Thymus (tissue), 11 donors: ENCODE measurements at regions not wholly inside any gene's neighbourhood (a gene's known extent, or its start where the extent isn't known, plus 50 kb on each side); places are given as distances from the start of the nearest gene placed in this dataset.

Experiments
- DNase-seq, 9 donors: peaks; one replicate each; pipeline ENCODE4 v3.0.0-alpha.2; 2013; ENCODE audit warnings: low spot score in 9 of 9, low read depth in 6 of 9, missing footprints in 1 of 9
- H3K27ac ChIP-seq, 2 donors: one replicate each; pipeline ENCODE4 v1.5.1; 2013; ENCODE audit warnings: control low read depth in 1 of 2, low read depth in 1 of 2, low read length in 1 of 2, mild to moderate bottlenecking in 1 of 2, moderate library complexity in 1 of 2
- H3K27me3 ChIP-seq, 2 donors: one replicate each; pipeline ENCODE4 v1.5.1; 2013; ENCODE audit warnings: low read length in 1 of 2; ENCODE audit not compliant: control insufficient read depth in 2 of 2, insufficient read depth in 1 of 2
- H3K36me3 ChIP-seq, 2 donors: one replicate each; pipeline ENCODE4 v1.5.1; 2013; ENCODE audit warnings: low read length in 1 of 2, mild to moderate bottlenecking in 1 of 2, moderate library complexity in 1 of 2; ENCODE audit not compliant: control insufficient read depth in 2 of 2, insufficient read depth in 2 of 2
- H3K4me1 ChIP-seq, 2 donors: one replicate each; pipeline ENCODE4 v1.5.1; 2013; ENCODE audit warnings: low read length in 2 of 2; ENCODE audit not compliant: control insufficient read depth in 2 of 2, insufficient read depth in 2 of 2
- H3K4me3 ChIP-seq, 2 donors: one replicate each; pipeline ENCODE4 v1.5.1; 2013; ENCODE audit warnings: low read length in 2 of 2, control low read depth in 1 of 2, mild to moderate bottlenecking in 1 of 2
- H3K9me3 ChIP-seq, 2 donors: one replicate each; pipeline ENCODE4 v1.5.1; 2013; ENCODE audit warnings: low read length in 1 of 2, mild to moderate bottlenecking in 1 of 2; ENCODE audit not compliant: control insufficient read depth in 2 of 2, insufficient read depth in 1 of 2
- WGBS: extraction: QIAGEN DNeasy Blood & Tissue Kit; methylation state at CpG from one replicate; pipeline ENCODE4 v1.1.7; 2013; 5-methylcytosine and 5-hydroxymethylcytosine counted together
- donor health status: healthy.

GRCh38 chr13:47835470-47836228 is 165.4 kb downstream of the SUCLA2 start:
- H3K27me3 ChIP-seq = no peaks in the 10 kb centered on the region
- no peaks in the 10 kb centered on the region for H3K36me3 ChIP-seq
- no peaks in the 10 kb centered on the region for H3K9me3 ChIP-seq
- H3K4me3 ChIP-seq = no peak overlapping the region
- no peak for DNase-seq
- H3K27ac ChIP-seq = no peak overlapping the region
- WGBS = 89% methylated on average over 8 of the region's 8 CpGs
- H3K4me1 ChIP-seq = no peaks in the 10 kb centered on the region

- 51% methylated on average over 1 of the region's 1 CpG for WGBS
- no peak overlapping the region for H3K4me3 ChIP-seq
- no peak for DNase-seq
Measured at GRCh38 chr13:47832458-47832972, 168.6 kb downstream of the SUCLA2 start.

DNA sequence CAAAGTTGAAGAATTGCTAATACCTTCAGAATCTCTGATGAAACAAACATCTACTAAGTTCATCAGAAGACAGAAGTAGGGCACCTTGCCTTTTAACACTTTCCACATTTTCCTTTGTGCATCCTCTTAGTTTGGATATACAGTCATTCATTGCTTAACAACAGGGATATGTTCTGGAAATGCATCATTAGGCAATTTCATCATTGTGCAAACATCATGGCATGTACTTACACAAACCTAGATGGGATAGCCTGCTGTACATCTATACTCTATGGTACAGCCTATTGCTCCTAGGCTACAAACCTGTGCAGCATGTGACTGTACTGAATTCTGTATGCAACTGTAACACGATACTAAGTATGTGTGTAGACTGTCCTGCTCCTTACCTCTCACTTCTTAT is 169.8 kb downstream of the SUCLA2 start:
- Histone ChIP-seq H3K4me3 (no peak overlapping the region), H3K9me3 (no peaks in the 10 kb centered on the region), H3K4me1 (no peaks in the 10 kb centered on the region), H3K36me3 (no peaks in the 10 kb centered on the region), H3K27ac (no peak overlapping the region), H3K27me3 (no peaks in the 10 kb centered on the region)
- WGBS = 93% methylated on average over 1 of the region's 1 CpG
- no peak for DNase-seq

More at GRCh38 chr13:47832458-47832972, 168.6 kb downstream of the SUCLA2 start:
- no peaks in the 10 kb centered on the region for H3K9me3 ChIP-seq
- no peaks in the 10 kb centered on the region for H3K36me3 ChIP-seq
- H3K27me3 ChIP-seq = no peaks in the 10 kb centered on the region
- H3K4me1 ChIP-seq = no peaks in the 10 kb centered on the region
- no peak overlapping the region for H3K27ac ChIP-seq

- Histone ChIP-seq H3K27me3 (no peaks in the 10 kb centered on the region), H3K4me1 (no peaks in the 10 kb centered on the region), H3K4me3 (no peak overlapping the region), H3K9me3 (no peaks in the 10 kb centered on the region), H3K36me3 (no peaks in the 10 kb centered on the region), H3K27ac (no peak overlapping the region)
- no peak for DNase-seq
- WGBS = 96% methylated on average over 1 of the region's 1 CpG
Measured at GRCh38 chr13:47829690-47830089, 171.4 kb downstream of the SUCLA2 start.

GRCh38 chr13:47826471-47826870 is 174.6 kb downstream of the SUCLA2 start:
- no peak for DNase-seq
- Histone ChIP-seq H3K27me3 (no peaks in the 10 kb centered on the region), H3K4me1 (no peaks in the 10 kb centered on the region), H3K36me3 (no peaks in the 10 kb centered on the region), H3K4me3 (no peak overlapping the region), H3K9me3 (no peaks in the 10 kb centered on the region), H3K27ac (no peak overlapping the region)
- 97% methylated on average over 2 of the region's 2 CpGs for WGBS

- 95% methylated on average over 4 of the region's 4 CpGs for WGBS
- DNase-seq = no peak
- no peaks in the 10 kb centered on the region for H3K36me3 ChIP-seq
- H3K27ac ChIP-seq = no peak overlapping the region
- no peak overlapping the region for H3K4me3 ChIP-seq
- no peaks in the 10 kb centered on the region for H3K4me1 ChIP-seq
- H3K27me3 ChIP-seq = no peaks in the 10 kb centered on the region
- no peaks in the 10 kb centered on the region for H3K9me3 ChIP-seq
Measured at GRCh38 chr13:47822036-47822435, 179.0 kb downstream of the SUCLA2 start.

DNA sequence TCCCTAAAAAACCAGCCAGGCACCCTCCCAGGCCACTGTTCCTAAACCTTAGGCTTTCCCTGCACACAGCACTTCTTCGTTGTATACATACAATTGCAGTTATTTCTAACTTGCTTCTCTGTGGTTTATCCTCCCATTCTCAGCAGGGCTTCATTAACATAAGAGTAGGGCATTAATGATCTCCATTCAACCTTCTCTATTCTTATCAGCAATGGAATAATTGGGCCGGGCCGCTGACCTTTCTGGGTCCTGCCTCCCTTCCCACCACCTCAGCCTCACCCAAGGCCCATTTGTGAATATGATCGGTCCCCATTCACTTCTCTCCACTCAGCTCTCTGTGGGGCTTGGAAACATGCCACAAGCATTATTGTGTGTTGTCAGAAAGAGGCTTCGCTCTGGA is 184.2 kb downstream of the SUCLA2 start:
- Histone ChIP-seq H3K27ac (no peak overlapping the region), H3K27me3 (no peaks in the 10 kb centered on the region), H3K4me1 (no peaks in the 10 kb centered on the region), H3K9me3 (no peaks in the 10 kb centered on the region), H3K36me3 (no peaks in the 10 kb centered on the region), H3K4me3 (no peak overlapping the region)
- 94% methylated on average over 5 of the region's 5 CpGs for WGBS
- no peak for DNase-seq

DNA sequence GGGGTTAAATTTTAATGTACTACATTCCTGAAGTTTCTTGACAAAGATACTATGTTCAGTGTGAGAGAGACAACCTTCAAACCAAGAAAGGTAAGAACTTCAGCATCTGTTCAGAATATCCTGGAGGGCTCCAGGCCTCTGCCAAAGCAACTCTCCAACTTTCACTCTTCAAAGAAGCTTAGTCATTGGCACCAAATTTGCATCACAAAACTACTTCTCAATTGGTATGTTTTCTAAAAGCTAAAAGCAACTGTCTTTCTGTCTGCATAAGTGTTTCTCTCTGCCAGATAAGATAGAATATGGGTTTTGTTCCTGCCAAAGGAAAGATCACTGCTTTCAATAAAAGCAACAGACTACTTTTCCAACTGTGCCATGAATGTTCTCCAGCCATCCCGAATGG is 187.4 kb downstream of the SUCLA2 start:
- no peak for DNase-seq
- Histone ChIP-seq H3K4me1 (no peaks in the 10 kb centered on the region), H3K27ac (no peak overlapping the region), H3K36me3 (no peaks in the 10 kb centered on the region), H3K4me3 (no peak overlapping the region), H3K27me3 (no peaks in the 10 kb centered on the region), H3K9me3 (no peaks in the 10 kb centered on the region)
- 96% methylated on average over 1 of the region's 1 CpG for WGBS

GRCh38 chr13:47809411-47809810 is 191.7 kb downstream of the SUCLA2 start:
- WGBS = 92% methylated on average over 1 of the region's 1 CpG
- no peaks in the 10 kb centered on the region for H3K9me3 ChIP-seq
- no peak for DNase-seq

More at GRCh38 chr13:47809411-47809810, 191.7 kb downstream of the SUCLA2 start:
- H3K27ac ChIP-seq = no peak overlapping the region
- no peaks in the 10 kb centered on the region for H3K36me3 ChIP-seq
- no peaks in the 10 kb centered on the region for H3K4me1 ChIP-seq
- no peak overlapping the region for H3K4me3 ChIP-seq
- H3K27me3 ChIP-seq = no peaks in the 10 kb centered on the region
